HK-2 (cell line): ENCODE measurements at regions not wholly inside any gene's neighbourhood (a gene's known extent, or its start where the extent isn't known, plus 50 kb on each side); places are given as distances from the start of the nearest gene placed in this dataset.
A peak's percentile ranks its signal among the peaks of the same experiment; 100 is the strongest.
"Not testable (repeated sequence)": the region's sequence is repeated elsewhere in the genome, so short reads cannot be mapped to it uniquely, and the experiment has no call there.

Source experiments
- DNase-seq: peaks from one replicate; pipeline ENCODE4 v3.0.0-alpha.2; 2018; ENCODE audit not compliant: unreplicated experiment

DNA sequence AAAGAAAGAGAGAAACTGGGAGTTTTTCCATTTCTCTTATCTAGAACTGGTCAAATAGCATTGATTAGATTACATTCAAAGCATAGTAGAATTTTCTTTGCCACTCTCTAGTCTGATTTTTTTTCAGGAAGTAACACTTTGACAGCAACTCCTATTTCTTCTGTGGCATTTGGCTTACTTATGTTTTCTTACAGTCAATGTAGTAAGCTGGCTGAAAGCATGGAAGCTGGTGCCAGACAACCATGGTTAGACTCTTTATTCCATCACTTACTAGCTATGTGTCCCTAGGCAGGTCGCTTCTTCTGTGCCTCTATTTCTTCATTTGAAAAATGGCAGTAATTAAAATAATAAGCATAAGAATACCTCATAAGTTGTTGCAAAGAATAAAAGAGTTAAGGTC is 54.2 kb upstream of the OPRM1 start:
- DNase-seq: no peak

DNA sequence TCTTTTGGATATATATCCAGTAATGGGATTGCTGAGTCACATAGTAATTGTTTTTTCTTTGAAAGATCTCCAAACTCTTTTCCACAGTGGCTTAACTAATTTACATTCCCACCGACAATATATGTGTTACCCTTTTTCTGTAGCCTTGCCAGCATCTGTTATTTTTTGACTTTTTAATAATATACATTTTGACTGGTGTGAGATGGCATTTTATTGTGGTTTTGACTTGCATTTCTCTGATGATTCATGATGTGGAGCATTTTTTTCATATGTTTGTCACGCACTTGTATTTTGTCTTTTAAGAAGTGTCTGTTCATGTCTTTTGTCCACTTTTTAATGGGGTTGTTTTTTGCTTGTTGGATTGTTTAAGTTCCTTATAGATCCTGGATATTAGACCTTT is 58.9 kb upstream of the OPRM1 start:
- DNase-seq: no peak

DNA sequence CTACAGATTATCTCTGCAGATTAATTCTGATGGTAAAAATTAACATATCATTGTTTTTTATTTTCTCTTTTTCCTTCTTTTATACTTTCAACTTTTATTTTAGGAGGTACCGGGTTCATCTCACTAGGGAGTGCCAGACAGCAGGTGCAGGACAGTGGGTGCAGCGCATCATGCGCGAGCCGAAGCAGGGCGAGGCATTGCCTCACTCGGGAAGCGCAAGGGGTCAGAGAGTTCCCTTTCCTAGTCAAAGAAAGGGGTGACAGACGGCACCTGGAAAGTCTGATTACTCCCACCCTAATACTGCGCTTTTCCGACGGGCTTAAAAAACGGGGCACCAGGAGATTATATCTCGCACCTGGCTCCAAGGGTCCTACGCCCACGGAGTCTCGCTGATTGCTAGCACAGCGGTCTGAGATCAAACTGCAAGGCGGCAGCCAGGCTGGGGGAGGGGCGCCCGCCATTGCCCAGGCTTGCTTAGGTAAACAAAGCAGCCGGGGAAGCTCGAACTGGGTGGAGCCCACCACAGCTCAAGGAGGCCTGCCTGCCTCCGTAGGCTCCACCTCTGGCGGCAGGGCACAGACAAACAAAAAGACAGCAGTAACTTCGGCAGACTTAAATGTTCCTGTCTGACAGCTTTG is 60.0 kb upstream of the OPRM1 start:
- not testable (repeated sequence) for DNase-seq

- DNase-seq: no peak
Observed at GRCh38 chr6:153976921-153977693, 61.9 kb upstream of the OPRM1 start.

GRCh38 chr6:153966001-153966400 is 73.0 kb upstream of the OPRM1 start:
- DNase-seq: no peak

GRCh38 chr6:153963352-153963751 is 75.7 kb upstream of the OPRM1 start:
- DNase-seq: no peak

DNA sequence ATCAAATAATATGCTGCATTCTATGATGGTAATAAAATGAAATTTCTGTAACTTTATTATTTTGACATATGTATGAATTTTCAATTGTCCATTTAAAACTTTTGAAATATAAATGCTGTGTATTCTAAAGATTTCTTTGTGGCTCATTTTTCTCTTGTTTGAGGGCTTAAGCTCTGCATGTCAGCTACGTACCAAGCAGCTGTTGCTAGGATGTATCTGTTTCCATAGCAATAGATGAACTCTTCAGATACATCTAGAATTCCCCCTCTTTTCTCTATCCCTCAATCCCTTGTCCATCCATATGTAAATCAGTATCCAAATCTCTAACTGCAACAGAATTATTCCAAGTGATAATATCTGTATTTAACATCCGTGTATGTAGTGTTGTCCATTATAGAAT is 76.5 kb upstream of the OPRM1 start:
- no peak for DNase-seq

DNA sequence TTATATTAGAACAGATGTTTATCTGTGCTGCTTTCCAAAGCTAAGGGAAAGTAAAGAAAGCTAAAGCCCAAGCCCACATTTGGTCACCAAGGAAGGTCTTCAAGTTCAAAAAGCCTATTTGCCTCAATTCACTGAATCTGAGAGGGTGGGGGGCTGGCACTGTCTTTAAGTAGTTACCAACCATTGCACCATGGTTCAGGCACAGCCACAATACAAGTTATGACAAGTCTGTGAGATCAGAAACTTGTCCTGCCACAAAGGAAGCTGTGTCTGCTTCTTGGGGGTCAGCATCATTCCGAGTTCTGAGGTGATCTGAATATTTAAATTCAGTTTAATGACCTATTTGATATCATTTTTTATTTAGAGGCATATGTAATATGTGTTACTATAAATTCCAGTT is 78.3 kb upstream of the OPRM1 start:
- no peak for DNase-seq

- no peak for DNase-seq
Observed at GRCh38 chr6:153960281-153960680, 78.8 kb upstream of the OPRM1 start.

DNA sequence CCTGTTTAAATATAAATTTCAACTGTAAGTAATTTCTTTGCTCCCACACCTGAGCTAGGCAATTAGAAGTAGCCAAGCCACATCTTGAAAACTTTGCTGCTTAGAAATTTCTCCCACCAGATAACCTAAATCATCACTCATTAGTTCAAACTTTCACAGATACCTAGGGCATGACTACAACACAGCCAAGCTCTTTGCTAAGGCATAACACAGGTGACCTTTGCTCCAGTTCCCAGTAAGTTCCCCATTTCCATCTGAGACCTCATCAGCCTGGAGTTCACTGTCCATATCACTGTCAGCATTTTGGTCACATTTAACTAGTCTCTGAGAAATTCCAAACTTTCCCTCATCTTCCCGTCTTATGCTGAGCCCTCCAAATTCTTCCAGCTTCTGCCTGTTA is 79.8 kb upstream of the OPRM1 start:
- DNase-seq: no peak

DNA sequence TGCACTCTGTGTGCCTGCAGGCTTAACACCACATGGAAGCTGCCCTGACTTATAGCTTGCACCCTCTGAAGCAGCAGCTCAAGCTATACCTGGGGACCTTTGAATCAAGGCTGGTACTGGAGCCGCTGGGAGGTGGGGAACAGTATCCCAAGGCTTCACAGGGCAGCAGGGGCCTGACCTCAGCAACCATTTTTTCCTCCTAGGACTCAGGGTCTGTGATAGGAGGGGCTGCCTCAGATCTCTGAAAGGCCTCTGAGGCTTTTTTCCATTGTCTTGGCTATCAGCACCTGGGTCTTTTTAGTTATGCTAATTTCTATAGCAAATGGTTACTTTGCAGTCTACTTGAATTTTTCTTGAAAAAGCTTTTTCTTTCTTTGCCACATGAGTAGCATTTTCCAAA is 80.2 kb upstream of the OPRM1 start:
- no peak for DNase-seq

DNA sequence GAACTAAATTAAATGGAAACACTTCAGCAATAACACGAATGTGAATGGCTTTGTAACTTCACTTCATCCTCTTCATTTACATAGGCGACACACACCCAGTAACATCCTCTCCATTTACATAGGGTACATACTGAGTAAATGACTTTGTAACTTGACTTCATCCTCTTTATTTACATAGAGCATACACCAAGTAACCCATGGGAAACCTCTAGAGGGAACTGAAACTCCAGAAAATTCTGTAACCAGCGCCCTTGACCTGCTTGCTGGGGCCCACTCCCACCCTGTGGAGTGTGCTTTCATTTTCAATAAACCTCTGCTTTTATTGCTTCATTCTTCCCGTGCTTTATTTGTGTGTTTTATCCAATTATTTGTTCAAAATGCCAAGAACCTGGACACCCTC is 81.6 kb upstream of the OPRM1 start:
- DNase-seq: no peak

DNA sequence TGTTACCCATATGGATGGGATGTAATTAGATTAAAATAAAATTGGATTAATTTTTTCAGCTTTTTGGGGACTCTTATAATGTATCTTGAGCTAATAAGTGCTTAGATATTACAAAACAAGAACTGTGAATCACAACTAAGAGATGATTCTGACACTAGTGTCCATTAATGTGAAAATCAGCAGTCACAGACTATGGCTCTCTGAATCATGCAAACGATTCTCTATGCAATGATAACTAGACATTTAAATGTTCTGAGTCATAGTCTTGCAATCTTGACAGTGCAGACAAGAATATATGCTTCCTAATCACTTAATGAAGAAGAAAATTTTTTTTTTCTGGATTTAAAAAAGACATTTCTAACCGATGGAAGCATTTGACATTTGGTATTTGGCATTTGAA is 82.2 kb upstream of the OPRM1 start:
- no peak for DNase-seq

- DNase-seq: no peak
Observed at GRCh38 chr6:153949616-153950015, 89.4 kb upstream of the OPRM1 start.

DNA sequence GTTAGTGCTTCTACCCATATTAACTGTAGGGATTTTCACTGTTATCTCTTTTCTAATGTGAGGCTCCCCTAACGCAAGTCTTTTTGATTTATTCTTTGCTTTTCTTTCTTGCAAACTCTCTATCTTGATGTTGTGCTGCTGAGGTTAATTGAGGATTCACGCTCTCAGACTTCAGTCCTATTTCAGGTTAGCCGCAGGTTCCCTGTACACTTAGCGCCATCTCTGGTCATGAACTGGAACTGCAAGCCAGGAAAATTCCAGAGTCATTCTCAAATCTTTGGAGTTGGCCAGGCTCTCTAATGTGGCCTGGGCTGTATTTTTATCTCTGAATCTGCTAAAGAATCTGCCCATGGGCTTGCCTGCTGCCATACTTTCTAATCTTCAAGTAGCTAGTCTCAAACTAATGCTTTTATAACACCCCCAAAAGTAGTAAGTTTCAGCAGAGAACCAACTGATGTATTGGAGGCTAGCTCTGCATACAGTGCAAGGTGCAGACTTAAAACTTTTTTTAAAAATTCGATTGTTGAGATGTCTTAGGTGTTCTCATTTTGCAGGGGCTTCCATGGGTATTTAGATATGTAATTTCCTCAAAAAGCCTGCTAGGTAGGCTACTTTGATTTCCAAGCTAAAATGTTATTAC is 91.1 kb upstream of the OPRM1 start:
- peak; percentile 24 for DNase-seq

DNA sequence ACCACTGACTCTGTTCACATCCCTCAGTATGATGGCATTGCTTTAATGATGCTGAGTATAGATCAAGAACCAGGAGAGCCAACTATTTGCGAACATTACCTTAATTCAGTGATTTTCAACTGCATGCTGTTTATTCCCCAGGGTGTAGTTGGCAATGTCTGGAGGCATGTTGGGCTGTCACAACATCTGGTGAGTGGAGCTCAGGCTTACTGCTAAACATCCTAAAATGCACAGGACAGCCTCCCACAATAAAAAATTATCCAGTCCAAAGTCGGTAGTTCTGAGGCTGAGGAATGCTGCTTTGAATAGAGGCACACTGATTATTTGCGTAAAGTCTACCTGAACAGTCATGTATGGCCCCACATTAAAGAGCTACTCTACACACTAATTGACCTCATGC is 94.8 kb upstream of the OPRM1 start:
- no peak for DNase-seq

- DNase-seq: no peak
Observed at GRCh38 chr6:153942361-153942760, 96.7 kb upstream of the OPRM1 start.

- no peak for DNase-seq
Observed at GRCh38 chr6:153941768-153942167, 97.3 kb upstream of the OPRM1 start.

DNA sequence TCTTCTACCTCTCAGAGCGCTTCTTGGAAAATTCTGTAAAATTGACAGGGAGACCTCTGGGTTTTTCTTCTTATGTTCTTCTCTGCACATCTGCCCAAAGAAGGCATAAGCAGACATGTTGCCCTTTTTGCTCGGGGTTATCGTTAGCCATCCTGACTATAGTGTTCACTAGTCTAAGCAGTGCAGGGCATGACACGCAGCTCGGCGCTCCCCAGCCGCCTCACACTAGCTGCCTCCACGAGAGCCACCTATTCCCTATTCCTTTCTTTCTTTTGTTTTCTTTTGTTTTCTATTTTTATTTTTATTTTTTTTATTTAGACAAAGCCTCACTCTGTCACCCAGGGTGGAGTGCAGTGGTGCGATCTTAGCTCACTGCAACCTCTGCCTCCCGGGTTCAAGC is 100.2 kb upstream of the OPRM1 start:
- no peak for DNase-seq

DNA sequence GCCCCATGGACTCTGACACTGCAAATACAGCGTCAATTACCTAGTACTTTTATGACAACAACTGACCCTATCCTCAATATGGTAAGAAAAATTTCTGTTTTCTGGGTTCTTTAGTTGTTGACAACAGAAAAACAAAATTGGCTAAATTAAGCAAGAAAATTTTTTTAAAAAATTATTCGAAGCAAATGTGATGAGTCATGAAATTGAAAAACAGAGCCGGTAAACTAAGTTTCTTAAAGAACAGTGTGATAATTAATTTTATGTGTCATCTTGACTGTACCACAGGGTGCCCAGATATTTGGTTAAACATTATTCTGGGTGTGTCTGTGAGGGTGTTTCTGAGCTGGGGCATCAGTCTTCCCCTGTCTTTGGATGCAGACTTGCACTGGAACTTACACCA is 107.6 kb upstream of the OPRM1 start:
- no peak for DNase-seq

- no peak for DNase-seq
Observed at GRCh38 chr6:153927867-153928266, 111.2 kb upstream of the OPRM1 start.

DNA sequence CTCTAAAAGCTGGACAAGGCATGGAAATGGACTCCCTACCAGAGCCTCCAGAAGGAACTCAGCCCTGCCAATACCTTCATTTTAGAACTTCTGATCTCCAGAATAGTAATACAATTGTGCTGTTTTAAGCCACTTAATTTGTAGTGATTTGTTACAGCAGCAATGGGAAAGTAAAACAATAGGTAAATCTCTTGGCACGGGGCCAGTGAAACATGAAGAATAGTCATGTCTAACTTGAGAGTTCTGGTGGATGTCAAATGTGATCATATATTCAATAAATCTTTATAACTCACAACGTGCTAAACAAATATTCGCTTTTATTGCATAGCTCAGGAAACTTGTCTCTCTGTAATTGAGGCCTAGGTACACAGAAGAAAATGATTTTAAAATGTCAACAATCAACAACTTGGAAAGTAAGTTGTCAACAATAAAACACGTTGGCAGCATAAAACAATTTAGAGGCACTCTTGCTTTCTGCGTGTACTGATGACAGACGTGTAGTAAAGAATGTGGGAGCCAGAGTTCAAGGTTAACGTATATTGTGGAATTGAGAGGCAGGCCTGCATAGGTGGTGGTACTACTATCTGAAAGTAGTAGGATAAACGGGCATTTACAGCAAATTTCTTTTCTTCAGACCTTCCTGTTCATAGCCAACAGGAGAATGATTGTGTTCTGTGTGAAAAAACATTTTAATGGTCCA is 140.5 kb upstream of the OPRM1 start:
- no peak for DNase-seq

DNA sequence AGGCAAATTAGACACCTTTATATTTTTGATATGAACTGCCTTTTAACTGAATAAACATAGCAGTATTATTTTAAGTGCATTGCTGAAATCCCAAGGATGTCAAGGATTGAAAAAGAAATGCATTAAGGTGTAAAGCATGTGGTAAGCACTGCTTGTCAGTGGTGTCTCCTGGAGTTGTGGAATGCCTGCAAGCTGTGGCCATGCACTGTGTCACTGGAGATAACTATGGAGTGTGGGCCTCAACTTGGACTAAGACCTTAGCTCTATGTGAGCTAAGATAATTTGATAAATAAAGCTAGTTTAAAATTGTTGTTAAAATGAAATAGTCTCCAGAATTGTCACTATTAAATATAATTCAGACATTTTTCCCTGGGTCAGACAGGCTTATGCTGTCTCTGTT is 156.6 kb upstream of the OPRM1 start:
- DNase-seq: no peak
